ENCODE measurements at regions not wholly inside any gene's neighbourhood (a gene's known extent, or its start where the extent isn't known, plus 50 kb on each side); places are given as distances from the start of the nearest gene placed in this dataset.

- TF ChIP-seq CTCF (IDR thresholded peaks at IDR 0.05 in 8 of 11, conservative IDR thresholded peaks at IDR 0.05 in 3 of 11) (no peak), POLR2AphosphoS5 (IDR thresholded peaks at IDR 0.05) (no peak)
Observed at GRCh38 chrX:20369468-20369867, 102.8 kb upstream of the RPS6KA3 start.

All from spleen (tissue), 7 donors.